ENCODE measurements at regions not wholly inside any gene's neighbourhood (a gene's known extent, or its start where the extent isn't known, plus 50 kb on each side); places are given as distances from the start of the nearest gene placed in this dataset.
"Not testable (repeated sequence)": the region's sequence is repeated elsewhere in the genome, so short reads cannot be mapped to it uniquely, and the experiment has no call there.

DNA sequence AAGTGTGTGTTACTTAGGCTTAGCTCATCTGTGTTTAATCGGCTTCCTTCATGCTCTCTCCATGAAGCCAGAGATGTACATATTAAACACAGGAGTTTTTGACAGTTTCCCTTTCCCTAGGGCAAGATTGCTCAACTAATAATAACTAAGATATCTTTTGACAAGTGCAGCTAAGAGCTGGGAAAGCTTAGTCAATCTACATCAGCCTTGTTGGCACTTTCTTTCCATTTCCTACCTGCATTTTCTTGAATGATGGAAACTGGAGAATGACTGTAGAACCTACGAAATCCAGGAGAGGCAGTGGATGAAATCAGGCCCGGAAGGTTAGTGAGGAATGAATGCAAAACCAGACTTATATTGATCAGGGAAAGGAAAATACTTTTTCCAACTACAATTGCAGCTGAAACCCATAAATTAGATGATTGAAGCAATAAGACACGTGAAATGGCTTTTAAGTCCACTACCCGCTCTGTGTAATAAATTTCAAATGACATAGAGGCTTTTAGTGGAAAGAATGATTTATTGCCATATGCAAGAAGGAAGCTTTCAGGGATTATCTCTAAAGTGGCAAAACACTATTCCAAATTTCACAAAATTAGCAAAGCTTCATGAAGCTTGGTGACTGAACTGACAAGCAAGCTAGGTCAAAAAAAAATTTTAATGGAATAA is 237.2 kb upstream of the ID4 start:
- no peak for DNase-seq (ENCODE audit: low read depth in 2 of 2)

- DNase-seq (ENCODE audit: low read depth in 2 of 2): no peak
Measured at GRCh38 chr6:19602434-19603013, 234.6 kb upstream of the ID4 start.

GRCh38 chr6:19603721-19604120 is 233.4 kb upstream of the ID4 start:
- no peak for DNase-seq (ENCODE audit: low read depth in 2 of 2)

GRCh38 chr6:19605624-19606023 is 231.5 kb upstream of the ID4 start:
- DNase-seq (ENCODE audit: low read depth in 2 of 2): no peak

GRCh38 chr6:19608546-19608945 is 228.6 kb upstream of the ID4 start:
- no peak for DNase-seq (ENCODE audit: low read depth in 2 of 2)

- no peak for DNase-seq (ENCODE audit: low read depth in 2 of 2)
Measured at GRCh38 chr6:19609972-19610641, 227.1 kb upstream of the ID4 start.

DNA sequence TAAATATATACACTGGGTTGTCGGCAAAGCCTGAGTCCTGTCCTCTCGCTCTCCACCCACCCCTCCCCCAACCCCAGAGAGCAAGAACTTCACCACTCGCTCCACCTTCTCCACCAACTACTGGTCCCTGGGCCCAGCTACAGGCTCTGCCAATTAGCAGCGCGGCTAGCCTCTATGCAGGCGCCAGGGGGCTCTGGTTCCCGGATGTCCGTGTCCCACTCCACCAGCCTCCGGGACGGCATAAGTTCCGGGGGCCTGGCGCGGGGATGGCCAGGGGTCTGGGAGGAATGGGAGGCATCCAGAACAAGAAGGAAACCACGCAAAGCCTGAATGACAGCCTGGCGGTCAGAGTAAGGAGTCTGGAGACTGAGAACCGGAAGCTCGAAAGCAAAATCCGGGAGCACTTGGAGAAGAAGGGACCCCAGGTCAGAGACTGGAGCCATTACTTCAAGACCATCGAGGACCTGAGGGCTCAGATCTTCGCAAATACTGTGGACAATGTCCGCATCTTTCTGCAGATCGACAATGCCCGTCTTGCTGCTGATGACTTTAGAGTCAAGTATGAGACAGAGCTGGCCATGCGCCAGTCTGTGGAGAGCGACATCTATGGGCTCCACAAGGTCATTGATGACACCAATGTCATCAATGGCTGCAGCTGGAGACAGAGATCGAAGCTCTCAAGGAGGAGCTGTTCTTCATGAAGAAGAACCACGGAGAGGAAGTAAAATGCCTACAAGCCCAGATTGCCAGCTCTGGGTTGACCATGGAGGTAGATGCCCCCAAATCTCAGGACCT is 224.3 kb upstream of the ID4 start:
- DNase-seq (ENCODE audit: low read depth in 2 of 2): not testable (repeated sequence)

GRCh38 chr6:19613678-19614077 is 223.5 kb upstream of the ID4 start:
- DNase-seq (ENCODE audit: low read depth in 2 of 2): no peak

GRCh38 chr6:19616022-19616421 is 221.1 kb upstream of the ID4 start:
- no peak for DNase-seq (ENCODE audit: low read depth in 2 of 2)

DNA sequence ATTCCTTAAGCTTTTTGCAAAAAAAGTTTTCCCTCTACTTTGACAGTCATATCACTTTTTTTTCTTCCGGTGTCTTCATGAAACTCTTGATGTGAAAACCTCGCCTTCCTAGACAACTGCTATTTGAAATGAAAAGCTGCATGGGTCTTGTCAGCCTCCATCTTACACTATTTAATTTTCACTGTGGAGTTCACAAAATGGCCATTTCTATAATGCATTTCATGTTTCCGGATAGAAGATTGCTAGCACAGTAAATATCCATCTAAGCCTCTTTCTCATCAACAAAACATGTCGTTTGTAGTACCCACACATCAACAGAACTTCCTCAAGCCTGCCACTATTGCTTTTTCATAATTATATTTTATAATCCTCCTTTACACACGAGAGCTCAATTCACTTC is 204.9 kb upstream of the ID4 start:
- no peak for DNase-seq (ENCODE audit: low read depth in 2 of 2)

- no peak for DNase-seq (ENCODE audit: low read depth in 2 of 2)
Measured at GRCh38 chr6:19632786-19633185, 204.4 kb upstream of the ID4 start.

GRCh38 chr6:19635728-19636127 is 201.4 kb upstream of the ID4 start:
- no peak for DNase-seq (ENCODE audit: low read depth in 2 of 2)

- no peak for DNase-seq (ENCODE audit: low read depth in 2 of 2)
Measured at GRCh38 chr6:19637010-19637409, 200.2 kb upstream of the ID4 start.

DNA sequence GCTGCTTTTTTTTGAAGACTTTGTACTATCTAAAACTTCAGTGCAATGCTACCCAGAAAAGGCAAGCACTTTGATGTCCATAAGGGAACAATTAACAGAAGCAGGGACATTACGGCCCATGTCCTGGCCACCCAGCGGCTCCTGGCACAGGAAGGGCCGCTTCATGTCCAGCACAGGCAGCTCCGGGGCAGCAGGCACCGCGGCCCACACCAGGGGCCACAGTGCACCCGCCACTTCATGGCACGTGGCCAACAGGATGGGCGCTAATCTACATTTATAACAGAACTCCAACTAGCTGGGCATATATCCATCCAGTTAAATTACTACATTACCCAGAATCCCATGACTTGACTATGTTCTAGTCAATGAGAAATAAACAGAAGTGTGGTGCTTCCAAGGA is 198.2 kb upstream of the ID4 start:
- no peak for DNase-seq (ENCODE audit: low read depth in 2 of 2)

DNA sequence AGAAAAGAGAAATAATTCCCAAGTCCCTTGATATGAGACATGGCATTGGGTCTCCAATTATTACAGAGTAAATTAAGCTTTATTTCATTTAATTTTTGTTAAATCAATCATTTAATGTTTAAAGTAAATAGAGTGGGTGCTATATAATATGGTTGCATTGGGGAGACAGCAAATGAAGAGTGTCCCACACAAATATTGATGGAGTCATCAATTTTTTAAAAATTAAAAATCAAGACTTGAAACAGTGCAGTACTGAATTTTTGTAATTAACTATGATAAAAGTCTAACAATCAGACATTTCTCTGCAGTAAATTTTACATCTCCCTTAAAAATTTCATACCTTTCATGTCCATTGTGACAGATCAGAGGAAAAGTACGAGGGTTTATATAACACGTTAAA is 193.9 kb upstream of the ID4 start:
- DNase-seq (ENCODE audit: low read depth in 2 of 2): no peak

- no peak for DNase-seq (ENCODE audit: low read depth in 2 of 2)
Measured at GRCh38 chr6:19643713-19644112, 193.5 kb upstream of the ID4 start.

DNA sequence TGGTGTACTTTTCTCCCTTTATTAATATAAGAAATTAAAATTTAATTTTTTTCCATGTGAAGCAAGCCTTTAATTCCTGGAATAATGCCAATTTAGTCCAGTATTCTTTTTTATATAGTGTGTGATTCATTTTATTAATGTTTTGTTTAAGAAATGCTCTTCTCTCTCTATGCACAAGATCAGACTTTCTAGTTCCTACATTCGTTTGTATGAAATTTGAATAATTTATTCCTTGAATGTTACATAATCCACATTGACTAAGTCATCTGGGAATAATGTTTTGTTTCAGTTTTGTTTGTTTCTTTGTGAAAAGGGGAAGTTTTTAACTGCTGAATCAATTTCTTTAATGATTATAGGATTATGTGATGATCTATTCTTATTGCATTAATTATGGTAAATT is 181.4 kb upstream of the ID4 start:
- DNase-seq (ENCODE audit: low read depth in 2 of 2): no peak

GRCh38 chr6:19660123-19660910 is 176.9 kb upstream of the ID4 start:
- DNase-seq (ENCODE audit: low read depth in 2 of 2): no peak

DNA sequence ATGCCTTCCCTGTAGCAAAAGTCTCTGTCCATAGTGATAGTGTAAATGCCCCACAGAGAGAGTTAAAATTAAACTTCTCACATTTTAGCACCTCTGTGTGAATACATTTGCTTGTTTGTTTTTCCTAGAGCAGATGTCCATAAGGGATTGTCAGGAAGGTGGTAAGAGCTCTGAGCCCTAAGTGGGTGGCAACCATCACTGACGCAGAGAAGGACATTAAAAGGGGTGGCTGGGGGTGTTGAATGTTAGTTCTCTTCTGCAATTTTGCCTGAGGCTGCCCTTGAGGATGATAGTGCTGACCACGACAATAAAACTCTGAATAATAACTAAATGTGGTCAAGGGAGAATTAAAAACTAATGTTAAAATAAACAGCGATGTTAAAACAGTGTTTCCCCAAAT is 174.3 kb upstream of the ID4 start:
- DNase-seq (ENCODE audit: low read depth in 2 of 2): no peak

- no peak for DNase-seq (ENCODE audit: low read depth in 2 of 2)
Measured at GRCh38 chr6:19663479-19663878, 173.7 kb upstream of the ID4 start.

- no peak for DNase-seq (ENCODE audit: low read depth in 2 of 2)
Measured at GRCh38 chr6:19664050-19664449, 173.1 kb upstream of the ID4 start.

Measured in dermis microvascular lymphatic vessel endothelial cell (primary cell).